ENCODE measurements at regions not wholly inside any gene's neighbourhood (a gene's known extent, or its start where the extent isn't known, plus 50 kb on each side); places are given as distances from the start of the nearest gene placed in this dataset.

- H3K4me3 ChIP-seq = no peak overlapping the region
- H3K27ac ChIP-seq = no peak overlapping the region
- H2AFZ ChIP-seq = no peak overlapping the region
- no peak for TF ChIP-seq EZH2phosphoT487 (IDR thresholded peaks at IDR 0.05; ENCODE audit: low read depth, severe bottlenecking, unreplicated experiment)
- TF ChIP-seq EZH2 (IDR thresholded peaks at IDR 0.05; ENCODE audit: borderline replicate concordance) = no peak
- no peak for TF ChIP-seq CTCF (IDR thresholded peaks at IDR 0.05; ENCODE audit: poor library complexity)
- H3K36me3 ChIP-seq (replicated peaks; ENCODE audit: insufficient read depth, low read depth) = no peaks in the 10 kb centered on the region
- H3K79me2 ChIP-seq = no peaks in the 10 kb centered on the region
- WGBS (ENCODE audit: low lambda C conversion rate, missing lambda C conversion rate) = 82% methylated on average over 6 of the region's 6 CpGs
- no peak for DNase-seq (ENCODE audit: low spot score)
- no peaks in the 10 kb centered on the region for H3K9me2 ChIP-seq (replicated peaks; ENCODE audit: insufficient read depth)
- H3K4me1 ChIP-seq (ENCODE audit: insufficient read depth) = no peaks in the 10 kb centered on the region
- H4K20me1 ChIP-seq (ENCODE audit: insufficient read depth, poor library complexity, severe bottlenecking) = no peaks in the 10 kb centered on the region
- H3K4me2 ChIP-seq = no peak overlapping the region
- no peaks in the 10 kb centered on the region for H3K27me3 ChIP-seq
- H3K9me3 ChIP-seq (ENCODE audit: low read depth) = no peaks in the 10 kb centered on the region
Observed at GRCh38 chr12:13591059-13591458, 390.3 kb downstream of the GRIN2B start.

GRCh38 chr12:13588574-13588973, 392.0 kb downstream of the EMP1 start:
- Histone ChIP-seq H3K9me2 (replicated peaks; ENCODE audit: insufficient read depth) (no peaks in the 10 kb centered on the region), H4K20me1 (ENCODE audit: insufficient read depth, poor library complexity, severe bottlenecking) (no peaks in the 10 kb centered on the region), H3K4me1 (ENCODE audit: insufficient read depth) (no peaks in the 10 kb centered on the region), H3K27me3 (no peaks in the 10 kb centered on the region), H3K4me2 (no peak overlapping the region), H3K79me2 (no peaks in the 10 kb centered on the region), H3K4me3 (no peak overlapping the region), H3K36me3 (replicated peaks; ENCODE audit: insufficient read depth, low read depth) (no peaks in the 10 kb centered on the region), H3K9me3 (ENCODE audit: low read depth) (no peaks in the 10 kb centered on the region), H3K27ac (no peak overlapping the region), H2AFZ (no peak overlapping the region)
- TF ChIP-seq CTCF (IDR thresholded peaks at IDR 0.05; ENCODE audit: poor library complexity) = no peak
- no peak for TF ChIP-seq EZH2phosphoT487 (IDR thresholded peaks at IDR 0.05; ENCODE audit: low read depth, severe bottlenecking, unreplicated experiment)
- TF ChIP-seq EZH2 (IDR thresholded peaks at IDR 0.05; ENCODE audit: borderline replicate concordance) = no peak
- DNase-seq (ENCODE audit: low spot score) = no peak
- WGBS (ENCODE audit: low lambda C conversion rate, missing lambda C conversion rate) = 66% methylated on average over 4 of the region's 4 CpGs

- Histone ChIP-seq H3K4me2 (no peak overlapping the region), H3K27me3 (no peaks in the 10 kb centered on the region), H3K79me2 (no peaks in the 10 kb centered on the region), H3K9me2 (replicated peaks; ENCODE audit: insufficient read depth) (no peaks in the 10 kb centered on the region), H3K27ac (no peak overlapping the region), H2AFZ (no peak overlapping the region), H3K4me1 (ENCODE audit: insufficient read depth) (no peaks in the 10 kb centered on the region), H3K4me3 (no peak overlapping the region), H3K36me3 (replicated peaks; ENCODE audit: insufficient read depth, low read depth) (no peaks in the 10 kb centered on the region), H4K20me1 (ENCODE audit: insufficient read depth, poor library complexity, severe bottlenecking) (no peaks in the 10 kb centered on the region), H3K9me3 (ENCODE audit: low read depth) (no peaks in the 10 kb centered on the region)
- WGBS (ENCODE audit: low lambda C conversion rate, missing lambda C conversion rate) = 74% methylated on average over 5 of the region's 5 CpGs
- no peak for TF ChIP-seq CTCF (IDR thresholded peaks at IDR 0.05; ENCODE audit: poor library complexity)
- TF ChIP-seq EZH2 (IDR thresholded peaks at IDR 0.05; ENCODE audit: borderline replicate concordance) = no peak
- no peak for TF ChIP-seq EZH2phosphoT487 (IDR thresholded peaks at IDR 0.05; ENCODE audit: low read depth, severe bottlenecking, unreplicated experiment)
- no peak for DNase-seq (ENCODE audit: low spot score)
Observed at GRCh38 chr12:13587721-13588390, 391.3 kb downstream of the EMP1 start.
